ENCODE measurements at regions not wholly inside any gene's neighbourhood (a gene's known extent, or its start where the extent isn't known, plus 50 kb on each side); places are given as distances from the start of the nearest gene placed in this dataset.

GRCh38 chr1:239817801-239818200, 273.9 kb upstream of the FMN2 start:
- TF ChIP-seq, protein P1, sequence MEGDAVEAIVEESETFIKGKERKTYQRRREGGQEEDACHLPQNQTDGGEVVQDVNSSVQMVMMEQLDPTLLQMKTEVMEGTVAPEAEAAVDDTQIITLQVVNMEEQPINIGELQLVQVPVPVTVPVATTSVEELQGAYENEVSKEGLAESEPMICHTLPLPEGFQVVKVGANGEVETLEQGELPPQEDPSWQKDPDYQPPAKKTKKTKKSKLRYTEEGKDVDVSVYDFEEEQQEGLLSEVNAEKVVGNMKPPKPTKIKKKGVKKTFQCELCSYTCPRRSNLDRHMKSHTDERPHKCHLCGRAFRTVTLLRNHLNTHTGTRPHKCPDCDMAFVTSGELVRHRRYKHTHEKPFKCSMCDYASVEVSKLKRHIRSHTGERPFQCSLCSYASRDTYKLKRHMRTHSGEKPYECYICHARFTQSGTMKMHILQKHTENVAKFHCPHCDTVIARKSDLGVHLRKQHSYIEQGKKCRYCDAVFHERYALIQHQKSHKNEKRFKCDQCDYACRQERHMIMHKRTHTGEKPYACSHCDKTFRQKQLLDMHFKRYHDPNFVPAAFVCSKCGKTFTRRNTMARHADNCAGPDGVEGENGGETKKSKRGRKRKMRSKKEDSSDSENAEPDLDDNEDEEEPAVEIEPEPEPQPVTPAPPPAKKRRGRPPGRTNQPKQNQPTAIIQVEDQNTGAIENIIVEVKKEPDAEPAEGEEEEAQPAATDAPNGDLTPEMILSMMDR (IDR thresholded peaks at IDR 0.05): no peak
- no peak for TF ChIP-seq POLR2A (IDR thresholded peaks at IDR 0.05)
